GM23338 (cell line): ENCODE measurements at regions not wholly inside any gene's neighbourhood (a gene's known extent, or its start where the extent isn't known, plus 50 kb on each side); places are given as distances from the start of the nearest gene placed in this dataset.

Experiments
- ATAC-seq: fragments of 200-7000 bp; cut with Tn5 transposase; 3 replicates; pipeline ENCODE4 v1.9.1; 2020
- DNase-seq: peaks from one replicate; pipeline ENCODE4 v3.0.0-alpha.2; 2015; ENCODE audit warnings: low spot score
- H2AFZ ChIP-seq: fragments of 200-600 bp; sonication (generic); 2 replicates; pipeline ENCODE4 v1.8.0; 2016; ENCODE audit warnings: antibody characterized with exemption, mild to moderate bottlenecking, moderate library complexity
- H3F3A ChIP-seq: fragments of 200-600 bp; sonication (generic); replicated peaks from 2 replicates; pipeline ENCODE4 v1.8.0; 2017; ENCODE audit warnings: antibody characterized with exemption, mixed run types, low read depth
- H3K27ac ChIP-seq: fragments of 200-600 bp; sonication (generic); 2 replicates; pipeline ENCODE4 v1.6.1; 2016; ENCODE audit warnings: low read depth
- H3K27me3 ChIP-seq: fragments of 200-600 bp; sonication (generic); 2 replicates; pipeline ENCODE4 v1.8.0; 2016; ENCODE audit warnings: mild to moderate bottlenecking, mixed run types, moderate library complexity; ENCODE audit not compliant: insufficient read depth
- H3K36me3 ChIP-seq: fragments of 200-600 bp; sonication (generic); 2 replicates; pipeline ENCODE4 v1.8.0; 2016; ENCODE audit warnings: mild to moderate bottlenecking; ENCODE audit not compliant: insufficient read depth
- H3K4me1 ChIP-seq: fragments of 200-600 bp; sonication (generic); 2 replicates; pipeline ENCODE4 v1.8.0; 2016; ENCODE audit warnings: mild to moderate bottlenecking, moderate library complexity; ENCODE audit not compliant: insufficient read depth
- H3K4me2 ChIP-seq: fragments of 200-600 bp; sonication (generic); 2 replicates; pipeline ENCODE4 v1.7.1; 2017; ENCODE audit warnings: mixed run types
- H3K4me3 ChIP-seq: fragments of 200-600 bp; sonication (generic); 2 replicates; pipeline ENCODE4 v1.6.1; 2016; ENCODE audit warnings: mixed run types
- H3K79me2 ChIP-seq: fragments of 200-600 bp; sonication (generic); replicated peaks from 2 replicates; pipeline ENCODE4 v1.8.0; 2017; ENCODE audit warnings: mild to moderate bottlenecking; ENCODE audit not compliant: insufficient read depth
- H3K9me2 ChIP-seq: fragments of 200-600 bp; sonication (generic); 2 replicates; pipeline ENCODE4 v1.8.0; 2017; ENCODE audit not compliant: insufficient read depth
- H4K20me1 ChIP-seq: fragments of 200-600 bp; sonication (generic); replicated peaks from 2 replicates; pipeline ENCODE4 v1.8.0; 2017; ENCODE audit warnings: mild to moderate bottlenecking; ENCODE audit not compliant: insufficient read depth
- H3K27ac Mint-ChIP-seq: 2 replicates; pipeline ENCODE4 v1.8.0; 2020; ENCODE audit warnings: inconsistent platforms, mild to moderate bottlenecking, moderate library complexity, mixed read lengths
- H3K27me3 Mint-ChIP-seq: 3 replicates; pipeline ENCODE4 v1.8.0; 2022; ENCODE audit warnings: low read depth, mild to moderate bottlenecking, moderate library complexity, mixed read lengths, inconsistent platforms; ENCODE audit not compliant: insufficient read depth, poor library complexity
- H3K36me3 Mint-ChIP-seq: 3 replicates; pipeline ENCODE4 v1.8.0; 2021; ENCODE audit warnings: low read depth, mild to moderate bottlenecking, inconsistent platforms, moderate library complexity, mixed read lengths
- H3K4me1 Mint-ChIP-seq: 3 replicates; pipeline ENCODE4 v1.8.0; 2020; ENCODE audit warnings: mild to moderate bottlenecking, inconsistent platforms, mixed read lengths
- H3K4me3 Mint-ChIP-seq: 3 replicates; pipeline ENCODE4 v1.8.0; 2021; ENCODE audit warnings: moderate library complexity, mild to moderate bottlenecking, inconsistent platforms, mixed read lengths
- H3K9me3 Mint-ChIP-seq: 3 replicates; pipeline ENCODE4 v1.8.0; 2020; ENCODE audit warnings: moderate library complexity, mild to moderate bottlenecking, inconsistent platforms, mixed read lengths
- CREB1 ChIP-seq: fragments of 250-450 bp; sonication (Bioruptor Pico); IDR thresholded peaks from 2 replicates; pipeline ENCODE4 v1.5.0; 2020; ENCODE audit warnings: low read depth, mild to moderate bottlenecking, moderate library complexity
- JUNB ChIP-seq: IDR thresholded peaks from one replicate; pipeline ENCODE4 v1.6.1; 2016; ENCODE audit warnings: antibody characterized with exemption; ENCODE audit not compliant: unreplicated experiment
- NANOG ChIP-seq: IDR thresholded peaks from 2 replicates; pipeline ENCODE4 v1.6.1; 2016; ENCODE audit warnings: antibody characterized with exemption, borderline replicate concordance
- POLR2AphosphoS5 ChIP-seq: IDR thresholded peaks from 2 replicates; pipeline ENCODE4 v1.6.1; 2016; ENCODE audit warnings: antibody characterized with exemption, low read depth
- ZNF114 ChIP-seq: fragments of 250-450 bp; sonication (Bioruptor Pico); IDR thresholded peaks from 2 replicates; pipeline ENCODE4 v1.5.0; 2020; ENCODE audit warnings: mild to moderate bottlenecking, moderate library complexity
- ZNF331 ChIP-seq: fragments of 250-450 bp; sonication (Bioruptor Pico); IDR thresholded peaks from 2 replicates; pipeline ENCODE4 v1.5.0; 2020; ENCODE audit warnings: low read depth, mild to moderate bottlenecking, moderate library complexity
- TF ChIP-seq, protein P1 (sequence below): fragments of 250-450 bp; sonication (Bioruptor Pico); IDR thresholded peaks from 2 replicates; pipeline ENCODE4 v1.5.0; 2020; ENCODE audit warnings: mild to moderate bottlenecking, moderate library complexity
- TF ChIP-seq, protein P2 (sequence below), 2 experiments: fragments of 200-600 bp in 1 of 2; sonication (generic) in 1 of 2; conservative IDR thresholded peaks; 2 replicates each; pipeline versions ENCODE4 v1.5.1 to v1.6.1; 2016 to 2017; ENCODE audit warnings: antibody characterized with exemption in 2 of 2, low read depth in 2 of 2, mild to moderate bottlenecking in 2 of 2, moderate library complexity in 1 of 2
- TF ChIP-seq, protein P3 (sequence below): IDR thresholded peaks from 2 replicates; pipeline ENCODE4 v1.6.1; 2016; ENCODE audit warnings: antibody characterized with exemption
- TF ChIP-seq, protein P4 (sequence below): IDR thresholded peaks from one replicate; pipeline ENCODE4 v1.6.1; 2018; ENCODE audit warnings: antibody characterized with exemption; ENCODE audit not compliant: unreplicated experiment

DNA sequence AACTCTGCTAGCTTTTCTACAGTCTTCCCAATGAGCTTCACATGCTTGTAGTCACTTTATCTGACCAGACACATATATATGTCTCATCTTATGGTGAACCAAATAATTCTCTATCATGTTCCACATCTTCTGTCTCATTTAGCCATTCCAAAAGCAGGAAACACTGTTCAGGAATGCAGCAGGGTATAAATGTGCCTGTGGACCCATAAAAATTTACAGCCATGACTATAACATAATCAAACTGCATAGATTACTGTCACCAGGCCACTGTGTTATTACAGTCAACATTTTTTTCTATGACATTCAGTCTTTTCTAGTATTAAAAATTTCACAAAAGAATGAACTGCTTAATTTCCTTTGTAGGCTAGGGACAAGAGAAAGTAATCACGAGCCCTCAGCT lies 170.0 kb upstream of the NPY2R start:
- DNase-seq (no peak), ATAC-seq (no peak)
- H4K20me1 ChIP-seq: no peaks in the 10 kb centered on the region
- no peak overlapping the region for H2AFZ ChIP-seq
- TF ChIP-seq, protein P1, sequence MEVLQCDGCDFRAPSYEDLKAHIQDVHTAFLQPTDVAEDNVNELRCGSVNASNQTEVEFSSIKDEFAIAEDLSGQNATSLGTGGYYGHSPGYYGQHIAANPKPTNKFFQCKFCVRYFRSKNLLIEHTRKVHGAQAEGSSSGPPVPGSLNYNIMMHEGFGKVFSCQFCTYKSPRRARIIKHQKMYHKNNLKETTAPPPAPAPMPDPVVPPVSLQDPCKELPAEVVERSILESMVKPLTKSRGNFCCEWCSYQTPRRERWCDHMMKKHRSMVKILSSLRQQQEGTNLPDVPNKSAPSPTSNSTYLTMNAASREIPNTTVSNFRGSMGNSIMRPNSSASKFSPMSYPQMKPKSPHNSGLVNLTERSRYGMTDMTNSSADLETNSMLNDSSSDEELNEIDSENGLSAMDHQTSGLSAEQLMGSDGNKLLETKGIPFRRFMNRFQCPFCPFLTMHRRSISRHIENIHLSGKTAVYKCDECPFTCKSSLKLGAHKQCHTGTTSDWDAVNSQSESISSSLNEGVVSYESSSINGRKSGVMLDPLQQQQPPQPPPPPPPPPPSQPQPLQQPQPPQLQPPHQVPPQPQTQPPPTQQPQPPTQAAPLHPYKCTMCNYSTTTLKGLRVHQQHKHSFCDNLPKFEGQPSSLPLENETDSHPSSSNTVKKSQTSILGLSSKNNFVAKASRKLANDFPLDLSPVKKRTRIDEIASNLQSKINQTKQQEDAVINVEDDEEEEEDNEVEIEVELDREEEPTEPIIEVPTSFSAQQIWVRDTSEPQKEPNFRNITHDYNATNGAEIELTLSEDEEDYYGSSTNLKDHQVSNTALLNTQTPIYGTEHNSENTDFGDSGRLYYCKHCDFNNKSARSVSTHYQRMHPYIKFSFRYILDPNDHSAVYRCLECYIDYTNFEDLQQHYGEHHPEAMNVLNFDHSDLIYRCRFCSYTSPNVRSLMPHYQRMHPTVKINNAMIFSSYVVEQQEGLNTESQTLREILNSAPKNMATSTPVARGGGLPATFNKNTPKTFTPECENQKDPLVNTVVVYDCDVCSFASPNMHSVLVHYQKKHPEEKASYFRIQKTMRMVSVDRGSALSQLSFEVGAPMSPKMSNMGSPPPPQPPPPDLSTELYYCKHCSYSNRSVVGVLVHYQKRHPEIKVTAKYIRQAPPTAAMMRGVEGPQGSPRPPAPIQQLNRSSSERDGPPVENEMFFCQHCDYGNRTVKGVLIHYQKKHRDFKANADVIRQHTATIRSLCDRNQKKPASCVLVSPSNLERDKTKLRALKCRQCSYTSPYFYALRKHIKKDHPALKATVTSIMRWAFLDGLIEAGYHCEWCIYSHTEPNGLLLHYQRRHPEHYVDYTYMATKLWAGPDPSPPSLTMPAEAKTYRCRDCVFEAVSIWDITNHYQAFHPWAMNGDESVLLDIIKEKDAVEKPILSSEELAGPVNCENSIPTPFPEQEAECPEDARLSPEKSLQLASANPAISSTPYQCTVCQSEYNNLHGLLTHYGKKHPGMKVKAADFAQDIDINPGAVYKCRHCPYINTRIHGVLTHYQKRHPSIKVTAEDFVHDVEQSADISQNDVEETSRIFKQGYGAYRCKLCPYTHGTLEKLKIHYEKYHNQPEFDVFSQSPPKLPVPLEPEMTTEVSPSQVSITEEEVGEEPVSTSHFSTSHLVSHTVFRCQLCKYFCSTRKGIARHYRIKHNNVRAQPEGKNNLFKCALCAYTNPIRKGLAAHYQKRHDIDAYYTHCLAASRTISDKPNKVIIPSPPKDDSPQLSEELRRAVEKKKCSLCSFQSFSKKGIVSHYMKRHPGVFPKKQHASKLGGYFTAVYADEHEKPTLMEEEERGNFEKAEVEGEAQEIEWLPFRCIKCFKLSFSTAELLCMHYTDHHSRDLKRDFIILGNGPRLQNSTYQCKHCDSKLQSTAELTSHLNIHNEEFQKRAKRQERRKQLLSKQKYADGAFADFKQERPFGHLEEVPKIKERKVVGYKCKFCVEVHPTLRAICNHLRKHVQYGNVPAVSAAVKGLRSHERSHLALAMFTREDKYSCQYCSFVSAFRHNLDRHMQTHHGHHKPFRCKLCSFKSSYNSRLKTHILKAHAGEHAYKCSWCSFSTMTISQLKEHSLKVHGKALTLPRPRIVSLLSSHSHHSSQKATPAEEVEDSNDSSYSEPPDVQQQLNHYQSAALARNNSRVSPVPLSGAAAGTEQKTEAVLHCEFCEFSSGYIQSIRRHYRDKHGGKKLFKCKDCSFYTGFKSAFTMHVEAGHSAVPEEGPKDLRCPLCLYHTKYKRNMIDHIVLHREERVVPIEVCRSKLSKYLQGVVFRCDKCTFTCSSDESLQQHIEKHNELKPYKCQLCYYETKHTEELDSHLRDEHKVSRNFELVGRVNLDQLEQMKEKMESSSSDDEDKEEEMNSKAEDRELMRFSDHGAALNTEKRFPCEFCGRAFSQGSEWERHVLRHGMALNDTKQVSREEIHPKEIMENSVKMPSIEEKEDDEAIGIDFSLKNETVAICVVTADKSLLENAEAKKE (CRISPR knock-in tag): no peak
- TF ChIP-seq ZNF331 (CRISPR knock-in tag): no peak
- TF ChIP-seq CREB1 (CRISPR knock-in tag): no peak
- TF ChIP-seq ZNF114: no peak
- Mint-ChIP-seq H3K27me3 (no peaks in the 10 kb centered on the region), H3K27ac (no peak overlapping the region), H3K9me3 (no peaks in the 10 kb centered on the region), H3K36me3 (no peaks in the 10 kb centered on the region), H3K4me3 (no peak overlapping the region), H3K4me1 (no peaks in the 10 kb centered on the region)
- no peaks in the 10 kb centered on the region for H3K4me1 ChIP-seq
- H3K79me2 ChIP-seq: no peaks in the 10 kb centered on the region
- H3K27me3 ChIP-seq: no peaks in the 10 kb centered on the region
- no peaks in the 10 kb centered on the region for H3F3A ChIP-seq
- H3K4me3 ChIP-seq: no peak overlapping the region
- H3K27ac ChIP-seq: no peak overlapping the region
- H3K4me2 ChIP-seq: no peak overlapping the region
- no peaks in the 10 kb centered on the region for H3K36me3 ChIP-seq
- no peaks in the 10 kb centered on the region for H3K9me2 ChIP-seq

DNA sequence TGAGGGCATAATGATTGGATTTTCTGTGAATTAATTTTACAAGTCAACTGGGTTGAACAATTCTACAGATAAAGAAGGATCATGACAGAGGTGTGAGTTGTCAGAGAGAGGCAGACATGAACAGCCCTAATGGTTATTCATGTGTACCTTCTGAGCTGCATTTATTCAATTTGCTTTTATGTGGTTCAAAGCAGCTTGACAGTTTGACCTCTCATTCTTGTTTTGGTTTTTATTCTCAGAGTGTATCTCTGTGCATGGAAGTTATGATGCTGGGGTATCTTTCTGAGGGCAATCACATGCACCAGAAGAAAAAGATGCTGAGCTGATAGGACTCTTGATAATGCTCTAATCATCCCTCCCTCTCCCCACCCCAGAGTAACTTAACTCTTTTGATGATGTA lies 169.3 kb upstream of the NPY2R start:
- H3K4me2 ChIP-seq: no peak overlapping the region
- Mint-ChIP-seq H3K4me3 (no peak overlapping the region), H3K27me3 (no peaks in the 10 kb centered on the region), H3K9me3 (no peaks in the 10 kb centered on the region), H3K27ac (no peak overlapping the region), H3K4me1 (no peaks in the 10 kb centered on the region), H3K36me3 (no peaks in the 10 kb centered on the region)
- no peaks in the 10 kb centered on the region for H3K9me2 ChIP-seq
- no peaks in the 10 kb centered on the region for H3K79me2 ChIP-seq
- no peak overlapping the region for H3K27ac ChIP-seq
- no peak for DNase-seq
- no peaks in the 10 kb centered on the region for H3K27me3 ChIP-seq
- H3K4me3 ChIP-seq: no peak overlapping the region
- H4K20me1 ChIP-seq: no peaks in the 10 kb centered on the region
- H3K4me1 ChIP-seq: no peaks in the 10 kb centered on the region
- no peak overlapping the region for H2AFZ ChIP-seq
- H3K36me3 ChIP-seq: no peaks in the 10 kb centered on the region
- no peaks in the 10 kb centered on the region for H3F3A ChIP-seq
- ATAC-seq: no peak
- TF ChIP-seq NANOG (no peak), ZNF331 (CRISPR knock-in tag) (no peak), POLR2AphosphoS5 (no peak), ZNF114 (no peak), CREB1 (CRISPR knock-in tag) (no peak), JUNB (no peak)
- TF ChIP-seq, protein P2, sequence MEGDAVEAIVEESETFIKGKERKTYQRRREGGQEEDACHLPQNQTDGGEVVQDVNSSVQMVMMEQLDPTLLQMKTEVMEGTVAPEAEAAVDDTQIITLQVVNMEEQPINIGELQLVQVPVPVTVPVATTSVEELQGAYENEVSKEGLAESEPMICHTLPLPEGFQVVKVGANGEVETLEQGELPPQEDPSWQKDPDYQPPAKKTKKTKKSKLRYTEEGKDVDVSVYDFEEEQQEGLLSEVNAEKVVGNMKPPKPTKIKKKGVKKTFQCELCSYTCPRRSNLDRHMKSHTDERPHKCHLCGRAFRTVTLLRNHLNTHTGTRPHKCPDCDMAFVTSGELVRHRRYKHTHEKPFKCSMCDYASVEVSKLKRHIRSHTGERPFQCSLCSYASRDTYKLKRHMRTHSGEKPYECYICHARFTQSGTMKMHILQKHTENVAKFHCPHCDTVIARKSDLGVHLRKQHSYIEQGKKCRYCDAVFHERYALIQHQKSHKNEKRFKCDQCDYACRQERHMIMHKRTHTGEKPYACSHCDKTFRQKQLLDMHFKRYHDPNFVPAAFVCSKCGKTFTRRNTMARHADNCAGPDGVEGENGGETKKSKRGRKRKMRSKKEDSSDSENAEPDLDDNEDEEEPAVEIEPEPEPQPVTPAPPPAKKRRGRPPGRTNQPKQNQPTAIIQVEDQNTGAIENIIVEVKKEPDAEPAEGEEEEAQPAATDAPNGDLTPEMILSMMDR (conservative IDR thresholded peaks at IDR 0.05; ENCODE audit: low read depth in 2 of 2): no peak
- TF ChIP-seq, protein P3, sequence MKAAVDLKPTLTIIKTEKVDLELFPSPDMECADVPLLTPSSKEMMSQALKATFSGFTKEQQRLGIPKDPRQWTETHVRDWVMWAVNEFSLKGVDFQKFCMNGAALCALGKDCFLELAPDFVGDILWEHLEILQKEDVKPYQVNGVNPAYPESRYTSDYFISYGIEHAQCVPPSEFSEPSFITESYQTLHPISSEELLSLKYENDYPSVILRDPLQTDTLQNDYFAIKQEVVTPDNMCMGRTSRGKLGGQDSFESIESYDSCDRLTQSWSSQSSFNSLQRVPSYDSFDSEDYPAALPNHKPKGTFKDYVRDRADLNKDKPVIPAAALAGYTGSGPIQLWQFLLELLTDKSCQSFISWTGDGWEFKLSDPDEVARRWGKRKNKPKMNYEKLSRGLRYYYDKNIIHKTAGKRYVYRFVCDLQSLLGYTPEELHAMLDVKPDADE: no peak
- TF ChIP-seq, protein P4, sequence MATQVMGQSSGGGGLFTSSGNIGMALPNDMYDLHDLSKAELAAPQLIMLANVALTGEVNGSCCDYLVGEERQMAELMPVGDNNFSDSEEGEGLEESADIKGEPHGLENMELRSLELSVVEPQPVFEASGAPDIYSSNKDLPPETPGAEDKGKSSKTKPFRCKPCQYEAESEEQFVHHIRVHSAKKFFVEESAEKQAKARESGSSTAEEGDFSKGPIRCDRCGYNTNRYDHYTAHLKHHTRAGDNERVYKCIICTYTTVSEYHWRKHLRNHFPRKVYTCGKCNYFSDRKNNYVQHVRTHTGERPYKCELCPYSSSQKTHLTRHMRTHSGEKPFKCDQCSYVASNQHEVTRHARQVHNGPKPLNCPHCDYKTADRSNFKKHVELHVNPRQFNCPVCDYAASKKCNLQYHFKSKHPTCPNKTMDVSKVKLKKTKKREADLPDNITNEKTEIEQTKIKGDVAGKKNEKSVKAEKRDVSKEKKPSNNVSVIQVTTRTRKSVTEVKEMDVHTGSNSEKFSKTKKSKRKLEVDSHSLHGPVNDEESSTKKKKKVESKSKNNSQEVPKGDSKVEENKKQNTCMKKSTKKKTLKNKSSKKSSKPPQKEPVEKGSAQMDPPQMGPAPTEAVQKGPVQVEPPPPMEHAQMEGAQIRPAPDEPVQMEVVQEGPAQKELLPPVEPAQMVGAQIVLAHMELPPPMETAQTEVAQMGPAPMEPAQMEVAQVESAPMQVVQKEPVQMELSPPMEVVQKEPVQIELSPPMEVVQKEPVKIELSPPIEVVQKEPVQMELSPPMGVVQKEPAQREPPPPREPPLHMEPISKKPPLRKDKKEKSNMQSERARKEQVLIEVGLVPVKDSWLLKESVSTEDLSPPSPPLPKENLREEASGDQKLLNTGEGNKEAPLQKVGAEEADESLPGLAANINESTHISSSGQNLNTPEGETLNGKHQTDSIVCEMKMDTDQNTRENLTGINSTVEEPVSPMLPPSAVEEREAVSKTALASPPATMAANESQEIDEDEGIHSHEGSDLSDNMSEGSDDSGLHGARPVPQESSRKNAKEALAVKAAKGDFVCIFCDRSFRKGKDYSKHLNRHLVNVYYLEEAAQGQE: no peak
